Mesenteric fat pad (tissue), 1 donor: ENCODE measurements at regions not wholly inside any gene's neighbourhood (a gene's known extent, or its start where the extent isn't known, plus 50 kb on each side); places are given as distances from the start of the nearest gene placed in this dataset.

Source experiments
- DNase-seq: peaks from one replicate; pipeline ENCODE4 v3.0.0-alpha.2; 2020; ENCODE audit warnings: low spot score
- donor health status: DM: yes; HTN: yes; CAD: no.

DNA sequence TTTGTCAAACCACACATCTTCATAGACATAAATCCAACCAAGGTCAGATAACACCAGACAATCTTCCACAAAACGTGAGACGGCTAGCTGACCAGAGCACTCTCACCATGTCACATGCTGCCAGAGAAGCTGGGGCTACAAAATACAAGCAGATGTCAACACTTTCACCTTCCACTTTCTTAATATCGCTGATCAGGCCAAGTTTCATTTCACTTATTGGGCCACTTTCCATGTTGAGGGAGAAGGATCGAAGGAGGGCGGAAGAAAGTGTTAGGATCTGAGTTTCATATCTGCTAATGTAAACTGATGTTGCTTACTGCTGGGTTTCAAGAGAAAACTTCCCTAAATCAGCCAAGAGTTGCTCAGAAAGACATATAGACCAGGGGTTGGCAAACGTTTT lies 177.0 kb upstream of the PRDM1 start:
- no peak for DNase-seq

DNA sequence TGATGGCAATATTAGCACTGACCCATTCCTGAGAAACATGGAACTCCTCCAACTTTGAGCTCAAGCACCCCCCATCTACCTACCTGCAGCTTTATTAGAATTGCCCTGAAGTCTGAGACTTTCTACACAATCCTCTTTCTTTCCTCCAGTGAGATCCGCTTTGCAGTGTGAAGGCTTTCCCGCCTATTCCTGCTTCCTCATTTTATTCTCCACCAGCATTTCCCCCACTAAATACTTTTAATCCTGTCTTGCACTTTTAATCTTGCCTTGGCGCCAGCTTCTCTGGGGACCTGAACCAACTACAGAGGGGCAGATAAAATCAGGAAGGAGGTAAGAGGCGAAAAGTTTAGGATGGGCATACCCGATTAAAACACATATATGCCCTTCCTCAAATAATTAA lies 178.1 kb upstream of the PRDM1 start:
- no peak for DNase-seq

DNA sequence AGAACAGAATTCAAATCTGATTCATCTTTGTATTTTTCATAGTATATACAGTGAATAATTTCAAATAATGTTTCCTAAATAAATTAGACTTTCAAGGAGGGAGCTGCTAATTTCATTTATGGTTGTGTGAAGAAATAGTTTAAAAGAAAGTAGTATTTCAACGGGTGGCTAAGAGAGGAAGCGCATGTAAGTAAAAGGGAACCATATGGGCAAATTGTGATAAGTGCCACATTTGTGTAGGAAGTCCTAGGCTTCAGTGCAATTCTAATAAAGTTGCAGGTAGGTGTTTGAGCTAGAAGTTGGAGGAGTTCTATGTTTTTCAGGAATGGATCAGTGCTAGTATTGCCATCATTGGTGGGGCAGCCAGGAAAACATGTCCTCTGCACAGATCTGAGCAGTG lies 178.8 kb upstream of the PRDM1 start:
- no peak for DNase-seq

DNA sequence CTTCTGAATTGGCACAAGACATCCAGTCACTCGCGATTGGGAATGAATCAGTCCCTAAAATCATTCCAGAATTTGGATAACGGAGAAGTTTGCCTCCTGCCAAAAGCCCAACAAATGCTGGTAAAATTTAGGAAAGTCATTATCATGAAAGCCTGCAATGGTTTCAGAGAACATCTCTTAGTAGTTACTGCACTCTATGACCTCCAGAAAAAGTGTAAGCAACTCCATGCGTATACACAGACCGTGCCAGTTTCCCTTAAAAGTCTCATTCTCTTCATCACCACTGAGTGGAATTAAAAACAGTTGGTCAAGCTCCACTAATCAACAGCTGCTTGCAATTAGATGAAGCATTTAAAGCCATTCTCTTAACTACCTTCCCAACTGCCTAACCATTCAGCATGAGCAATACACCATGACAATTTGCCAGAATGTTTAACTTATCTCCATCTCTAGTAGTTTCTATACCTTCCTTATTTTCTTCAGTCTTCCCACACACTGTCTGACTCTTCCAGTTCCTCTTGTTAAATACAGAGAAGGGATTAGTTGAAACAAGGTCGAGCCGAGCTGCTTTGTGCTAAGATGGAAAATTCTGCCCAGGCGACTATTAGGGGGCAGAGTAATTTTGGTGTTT lies 183.6 kb upstream of the PRDM1 start:
- no peak for DNase-seq

DNA sequence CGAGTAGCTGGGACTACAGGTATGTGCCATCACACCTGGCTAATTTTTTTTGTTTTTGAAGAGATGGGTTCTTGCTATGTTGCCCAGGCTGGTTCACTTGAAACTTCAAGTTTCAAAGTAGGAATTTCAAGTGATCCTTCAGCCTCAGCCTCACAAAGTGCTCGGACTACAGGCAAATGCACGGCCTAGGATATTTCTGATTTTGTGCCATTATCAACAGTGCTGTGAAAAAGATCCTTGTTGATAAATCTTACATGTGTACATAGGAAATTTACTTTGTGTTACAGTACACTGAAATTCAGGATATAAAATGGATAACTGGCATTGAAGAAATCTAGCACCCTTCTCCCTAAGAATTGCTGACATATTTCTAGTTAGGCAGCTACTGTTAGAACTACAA lies 184.6 kb upstream of the PRDM1 start:
- no peak for DNase-seq

DNA sequence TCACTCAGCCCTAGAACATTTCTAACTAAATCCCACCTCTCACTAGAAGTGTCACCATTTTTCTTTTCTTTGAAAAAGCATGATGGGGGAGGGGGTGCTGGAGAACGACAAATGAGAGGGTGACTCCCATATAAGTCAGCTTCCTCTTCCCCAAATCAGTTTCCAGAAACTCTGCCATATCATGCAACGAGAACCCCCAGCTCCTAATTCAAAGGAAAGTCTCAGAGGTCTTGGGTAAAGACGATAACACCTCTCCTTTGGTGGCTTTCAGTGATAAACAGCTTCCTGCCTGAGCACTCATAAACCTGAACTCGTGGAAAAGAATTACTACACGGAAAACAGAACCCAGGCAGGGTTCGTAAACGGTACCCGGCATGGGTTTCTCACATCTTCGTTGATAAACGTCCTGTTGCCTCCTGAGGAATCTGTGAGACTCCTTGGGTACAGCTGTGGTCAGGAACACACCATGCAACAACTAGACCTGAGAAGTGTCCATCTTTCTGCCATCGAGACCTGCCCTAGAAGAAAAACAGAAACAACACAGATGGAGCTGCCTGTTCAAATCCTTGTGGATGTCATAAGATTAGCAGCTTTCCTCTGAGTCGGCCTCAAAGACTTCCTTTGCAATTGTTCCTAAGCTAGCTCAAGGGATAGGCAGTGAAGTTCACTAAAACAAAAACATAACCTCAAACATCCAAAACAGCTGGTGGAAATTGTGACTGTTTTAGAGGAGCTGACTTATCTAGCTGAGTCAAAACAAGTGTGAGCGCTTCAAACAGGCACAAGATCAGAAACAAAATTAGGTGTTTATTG lies 185.8 kb upstream of the PRDM1 start:
- no peak for DNase-seq

DNA sequence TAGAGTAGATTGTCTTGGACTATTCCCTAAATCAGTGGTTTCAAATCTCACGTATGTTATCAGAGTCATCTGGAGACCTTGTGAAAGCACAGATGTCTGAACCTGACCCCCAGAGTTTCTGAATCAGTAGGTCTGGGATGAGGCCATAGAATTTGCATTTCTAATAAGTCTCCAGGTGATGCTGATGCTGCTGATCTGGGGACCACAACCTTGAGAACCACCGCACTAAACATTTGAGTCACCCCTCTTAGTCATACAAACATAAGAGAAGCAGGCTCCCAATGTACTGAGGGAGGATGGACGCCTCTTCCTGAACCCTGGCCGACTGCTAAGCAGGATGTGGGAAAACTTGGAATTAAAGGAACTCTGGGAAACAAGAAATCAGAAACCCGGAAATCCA lies 187.8 kb upstream of the PRDM1 start:
- DNase-seq: no peak

DNA sequence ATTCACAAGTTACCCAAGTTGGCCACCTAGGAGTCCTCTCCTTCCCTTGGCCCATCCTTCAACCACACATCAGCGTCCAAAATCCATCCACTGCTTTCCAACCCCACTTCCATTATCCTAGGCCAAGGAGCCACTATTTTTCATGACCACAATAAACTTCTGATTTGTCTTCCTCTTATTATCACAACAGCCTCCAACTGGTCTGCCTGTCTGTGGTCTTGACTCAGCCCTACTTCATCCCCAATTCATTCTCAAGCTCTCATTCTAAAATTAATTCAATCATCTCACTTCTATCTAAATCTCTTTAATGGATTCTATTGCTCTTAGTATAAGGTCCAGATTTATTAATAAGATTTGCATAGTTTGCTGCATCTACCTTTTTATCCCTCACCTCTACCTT lies 189.0 kb upstream of the PRDM1 start:
- DNase-seq: no peak

DNA sequence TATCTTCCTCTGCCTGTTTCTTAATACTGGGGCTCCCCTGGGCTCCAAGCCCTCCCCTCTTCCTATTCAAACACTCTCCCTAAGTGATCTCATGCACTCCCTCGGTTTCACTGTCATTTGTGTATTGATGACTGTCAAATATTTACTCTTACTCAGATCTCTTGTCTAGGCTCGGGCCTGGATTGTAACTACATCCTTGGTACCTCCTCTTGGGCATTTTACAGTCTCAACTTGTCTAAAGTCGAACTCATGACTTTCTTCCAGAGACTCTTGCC lies 189.4 kb upstream of the PRDM1 start:
- DNase-seq: no peak

DNA sequence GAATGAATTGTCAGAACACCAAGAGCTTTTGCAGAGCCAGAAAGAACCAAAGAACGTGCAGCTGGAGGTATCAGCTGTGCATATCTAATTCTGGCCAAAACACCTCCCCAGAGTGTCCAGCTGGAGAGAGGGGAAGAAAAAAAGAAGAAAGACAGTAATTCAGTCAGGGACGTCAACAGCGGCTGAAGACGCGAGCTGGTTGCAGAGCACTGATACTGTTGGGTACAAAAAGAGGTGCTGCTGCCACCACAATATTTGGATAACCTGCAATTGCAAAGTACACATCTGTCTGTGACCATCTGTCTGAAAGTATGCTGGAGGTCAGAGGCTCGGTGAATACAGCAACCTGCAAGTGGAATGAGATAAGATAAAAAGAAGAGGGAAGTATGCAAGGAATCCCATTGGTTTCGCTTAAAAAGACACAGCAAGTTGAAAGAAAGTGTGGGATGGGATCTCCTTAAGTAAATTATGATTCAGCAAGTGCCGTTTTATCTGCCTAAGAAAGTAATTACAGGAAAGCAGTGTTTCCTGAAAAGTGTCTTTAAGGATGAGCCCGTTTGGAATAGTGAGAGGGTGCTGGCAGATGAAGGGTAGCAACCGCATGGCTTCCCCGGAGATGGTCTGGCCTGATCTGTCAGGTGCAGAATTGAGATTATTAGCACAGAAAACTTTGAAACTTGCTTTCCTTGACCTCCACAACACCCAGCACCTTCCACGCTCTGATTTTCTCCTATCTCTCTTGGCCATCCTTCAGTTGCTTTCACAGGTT lies 189.9 kb upstream of the PRDM1 start:
- no peak for DNase-seq

DNA sequence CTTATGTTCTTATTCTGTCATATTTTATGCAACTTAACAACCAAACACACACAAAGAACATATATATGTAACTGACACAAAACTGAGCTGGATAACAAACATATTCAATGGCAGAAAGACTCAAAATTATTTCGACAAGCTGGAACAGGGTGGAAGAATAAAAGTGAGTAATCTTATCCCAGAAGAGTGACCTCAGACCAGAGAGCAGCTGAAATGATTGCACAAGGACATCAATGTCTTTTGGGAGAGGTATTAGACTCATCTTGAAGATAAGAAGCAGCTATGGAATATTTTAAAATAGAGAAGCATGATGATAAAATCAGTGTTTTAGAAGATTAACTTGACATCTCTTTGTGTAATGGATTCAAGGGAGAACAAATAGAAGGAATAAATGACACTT lies 191.6 kb upstream of the PRDM1 start:
- DNase-seq: no peak

DNA sequence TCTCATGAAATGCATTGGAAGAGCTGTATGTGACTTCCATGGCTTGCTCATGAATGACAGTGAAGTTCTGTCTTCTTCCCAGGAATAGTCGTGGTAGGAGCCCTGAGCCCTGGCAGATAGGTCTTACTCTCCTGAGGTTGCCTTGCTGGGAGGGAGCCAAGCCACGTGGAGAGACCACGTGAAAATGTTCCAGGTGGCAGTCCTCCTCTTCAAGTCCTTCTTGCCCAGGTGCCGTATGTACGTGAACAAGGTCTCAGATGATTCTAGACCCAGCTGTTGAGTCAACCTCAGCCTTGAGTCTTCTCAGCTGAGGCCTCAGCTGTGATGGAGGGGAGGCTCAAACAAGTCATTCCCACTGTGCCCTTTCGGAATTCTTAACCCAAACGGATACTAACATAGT lies 192.4 kb upstream of the PRDM1 start:
- DNase-seq: no peak

DNA sequence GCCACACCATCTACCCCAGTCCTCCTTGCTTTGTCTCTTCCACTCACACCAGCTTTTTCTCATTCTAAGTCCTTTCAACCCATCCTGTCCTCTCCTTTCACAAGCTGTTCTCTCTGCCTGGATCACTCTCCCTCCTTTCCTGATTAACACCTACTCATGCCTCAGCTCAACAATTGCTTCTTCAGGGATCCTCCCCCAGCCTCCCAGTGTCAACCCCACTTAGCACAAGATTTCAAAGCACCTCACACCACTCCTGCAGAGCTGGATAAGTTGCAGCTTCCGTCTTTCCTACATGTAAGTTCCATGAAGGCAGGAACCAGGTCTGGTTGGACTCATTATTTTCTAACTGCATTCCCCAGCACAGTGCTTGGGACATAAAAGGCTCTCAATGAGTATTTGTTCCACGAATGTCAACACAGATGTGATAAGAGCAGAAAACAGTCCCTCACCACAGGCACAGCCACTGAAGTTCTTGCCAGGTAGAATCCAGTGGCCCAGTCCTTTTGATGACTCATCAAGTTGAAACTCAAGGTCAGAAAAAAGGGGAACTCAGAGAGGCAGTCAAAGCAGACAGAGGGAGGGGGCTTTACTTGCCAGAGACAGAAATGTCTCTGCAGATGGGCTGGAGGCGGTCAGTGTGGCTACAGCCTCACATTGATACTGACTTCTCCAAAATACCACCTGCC lies 193.4 kb upstream of the PRDM1 start:
- DNase-seq: no peak

DNA sequence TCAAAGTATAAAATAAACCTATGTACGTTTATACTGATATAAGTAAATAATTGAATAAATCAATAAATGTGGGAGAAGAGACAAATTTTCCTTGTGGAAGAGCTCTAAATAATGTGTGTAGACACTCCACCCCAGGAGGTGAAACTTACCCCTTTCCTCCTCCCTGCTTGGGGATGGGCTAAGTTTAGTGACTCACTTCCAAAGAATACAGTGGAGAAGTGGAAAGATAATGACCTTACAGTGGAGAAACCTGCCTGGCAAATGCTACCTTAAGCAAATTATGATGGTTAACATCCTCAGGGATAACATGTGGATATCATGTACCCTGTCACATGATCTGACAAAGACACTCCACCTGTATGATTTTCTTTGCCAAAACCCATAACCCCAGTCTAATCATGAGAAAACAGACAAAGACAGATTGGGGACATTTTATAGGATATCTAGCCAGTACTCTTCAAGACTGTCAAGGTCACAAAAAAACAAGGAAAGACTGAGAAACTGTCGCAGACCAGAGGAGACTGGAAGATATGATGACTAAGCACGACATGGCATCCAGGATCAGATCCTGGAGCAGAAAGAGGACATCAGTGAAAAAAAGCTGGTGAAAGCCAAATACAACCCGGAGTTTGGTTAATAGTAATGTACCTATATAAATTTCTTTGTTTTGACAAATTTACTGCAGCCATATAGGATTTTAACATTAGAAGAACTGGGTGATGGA lies 195.5 kb upstream of the PRDM1 start:
- no peak for DNase-seq

DNA sequence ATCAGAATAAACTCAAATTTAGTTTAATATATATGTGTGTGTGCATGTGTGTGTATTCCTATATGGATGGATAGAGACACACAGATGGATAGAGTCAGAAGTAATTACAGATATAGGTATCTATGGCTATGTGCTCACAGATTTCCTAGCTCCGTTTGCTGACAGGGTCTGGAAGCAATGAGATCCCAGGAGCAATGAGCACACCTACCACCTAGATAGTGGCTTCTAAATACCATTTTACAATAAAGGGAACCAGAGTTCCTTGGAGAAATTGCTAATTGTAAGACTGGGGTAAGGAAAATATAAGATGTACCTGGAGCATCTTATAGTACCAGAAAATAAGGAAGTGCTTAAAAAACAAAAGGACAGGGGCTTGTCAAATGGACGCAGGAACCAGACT lies 196.2 kb upstream of the PRDM1 start:
- no peak for DNase-seq

DNA sequence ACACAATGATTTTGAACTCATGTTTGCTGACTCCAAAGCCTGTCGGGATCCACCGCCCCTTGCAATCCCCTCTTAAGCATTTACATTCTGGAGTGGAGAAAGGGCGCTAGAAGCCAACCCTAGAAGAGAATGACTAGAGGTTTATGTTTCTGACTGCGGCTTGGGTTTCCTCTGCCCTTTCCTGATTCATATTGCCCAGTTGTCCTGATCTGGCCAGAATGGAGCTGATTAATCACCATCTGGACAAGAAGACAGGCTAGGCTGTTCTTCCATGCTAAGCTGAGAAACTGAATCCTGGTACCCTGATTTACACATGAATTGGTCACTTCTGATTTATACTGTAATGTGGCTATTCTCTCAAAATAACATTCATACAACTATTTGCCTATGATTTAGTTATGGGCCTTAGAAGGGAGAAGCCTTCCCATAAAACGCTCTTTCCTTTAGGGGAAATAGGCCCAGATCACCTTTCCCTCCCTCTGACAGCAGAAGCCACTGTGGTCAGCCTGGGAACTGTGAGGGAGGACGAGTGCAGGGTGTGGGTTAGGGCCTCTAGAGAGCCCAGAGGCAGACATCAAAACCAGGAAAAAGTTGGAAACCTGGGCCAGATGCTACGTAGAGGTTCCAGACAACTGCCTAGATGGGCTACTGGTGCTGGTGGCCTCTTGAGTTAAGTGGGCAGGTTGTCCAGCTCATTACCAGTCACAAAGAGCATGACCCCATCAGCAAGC lies 199.2 kb upstream of the PRDM1 start:
- no peak for DNase-seq

DNA sequence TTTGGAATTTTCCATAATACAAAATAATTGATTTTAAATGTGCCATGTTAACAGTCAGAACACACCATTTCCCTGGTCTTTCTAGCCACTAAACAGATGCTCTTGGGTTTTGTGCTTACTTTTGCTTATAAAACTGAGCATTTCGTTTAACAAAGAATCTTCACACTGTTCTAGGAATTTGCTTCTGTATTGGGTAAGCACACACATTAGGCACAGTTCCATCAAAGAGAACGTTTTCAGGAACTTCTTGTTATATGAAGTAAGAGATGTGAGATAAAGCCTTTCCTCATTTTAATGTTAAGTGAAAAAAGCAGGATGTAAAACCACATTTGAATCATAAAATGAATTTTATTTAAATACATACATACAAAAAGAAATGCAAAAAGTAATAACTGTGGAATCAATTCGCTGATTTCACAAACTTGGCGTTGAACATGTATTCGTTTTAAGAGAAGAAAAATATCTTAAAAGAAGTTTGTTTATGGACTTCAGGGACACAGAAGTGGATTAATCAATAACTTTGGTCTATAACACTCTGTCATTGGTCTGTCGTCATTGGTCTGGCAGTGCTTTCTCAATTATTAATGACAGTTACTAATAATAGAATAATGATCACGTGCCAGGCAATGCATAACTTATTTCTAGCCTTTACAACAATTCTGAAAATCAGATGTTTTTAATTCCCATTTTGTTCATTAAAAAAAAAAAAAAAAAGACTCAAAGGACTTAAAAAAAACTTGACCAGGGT lies 199.9 kb upstream of the PRDM1 start:
- no peak for DNase-seq

DNA sequence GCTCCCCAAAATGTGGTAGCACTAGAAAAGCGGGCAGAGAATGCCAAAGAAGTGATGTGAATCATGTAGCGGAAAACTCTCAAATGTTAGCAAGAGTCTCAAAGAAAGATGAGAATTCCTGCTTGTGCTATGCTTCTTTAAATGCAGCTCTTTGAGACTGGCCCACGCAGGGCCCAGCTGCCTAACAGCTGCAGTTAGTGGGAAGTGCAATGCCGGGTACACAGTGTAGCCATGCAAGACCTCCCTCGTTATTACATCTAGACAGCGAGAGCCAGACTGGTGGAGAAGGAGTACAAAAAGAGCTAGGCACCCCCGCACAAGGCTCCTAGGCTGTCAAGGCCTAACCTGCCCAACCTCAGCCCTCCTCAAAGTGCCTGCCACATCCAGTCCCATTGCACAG lies 201.7 kb upstream of the PRDM1 start:
- no peak for DNase-seq

DNA sequence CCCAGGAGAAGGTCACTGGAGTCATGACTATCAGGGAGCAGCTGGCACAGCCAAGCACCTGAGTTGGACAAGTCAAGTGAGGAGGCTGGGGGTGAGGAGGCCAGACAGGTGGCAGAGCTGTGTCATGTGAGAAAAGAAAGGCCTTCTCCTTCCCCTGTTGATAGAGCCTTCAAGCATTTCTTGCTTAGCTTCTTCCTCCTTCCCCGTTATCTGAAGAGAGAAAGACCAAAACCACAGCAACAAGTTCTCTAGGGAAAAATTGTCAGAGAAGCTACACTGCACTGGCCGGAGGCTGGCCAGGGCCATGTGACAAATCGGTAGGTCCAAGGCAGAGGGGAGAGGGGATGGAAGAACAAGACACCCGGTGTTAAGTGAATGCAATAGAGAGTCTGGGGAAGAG lies 202.1 kb upstream of the PRDM1 start:
- DNase-seq: no peak

DNA sequence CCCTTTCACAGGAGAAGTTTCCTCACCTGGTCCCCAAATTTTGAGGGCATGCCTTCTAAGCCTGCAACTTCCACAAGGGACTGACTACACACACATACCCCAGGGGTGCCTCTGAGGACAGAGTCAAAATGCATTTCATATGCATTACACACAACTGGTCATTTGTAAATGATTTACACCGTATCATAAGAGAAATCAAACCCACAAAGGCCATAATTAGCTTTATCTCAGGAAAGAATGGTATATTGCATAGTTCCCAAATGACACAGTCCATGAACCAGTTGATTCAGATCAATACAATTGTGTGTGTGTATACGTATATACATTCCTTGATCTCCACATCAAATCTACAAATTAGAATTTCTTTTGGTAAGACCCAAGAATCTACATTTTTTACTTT lies 203.3 kb upstream of the PRDM1 start:
- DNase-seq: no peak
